ENCODE measurements at regions not wholly inside any gene's neighbourhood (a gene's known extent, or its start where the extent isn't known, plus 50 kb on each side); places are given as distances from the start of the nearest gene placed in this dataset.

DNA sequence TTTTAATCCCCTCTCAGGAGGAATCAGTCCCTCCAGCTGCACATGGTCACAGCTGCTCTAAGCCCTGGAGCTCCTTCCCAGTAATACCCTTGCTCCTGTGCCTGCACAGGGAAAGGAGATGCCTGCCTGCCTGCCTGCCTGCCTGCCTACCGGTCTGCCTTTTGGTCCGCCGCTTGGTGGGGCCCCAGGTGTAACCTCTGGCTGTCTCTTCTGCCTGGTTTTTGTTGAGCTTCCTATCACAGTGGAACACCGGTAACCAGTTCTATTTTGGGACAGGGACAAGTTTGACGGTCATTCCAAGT lies 99.8 kb downstream of the DAD1 start:
- Histone ChIP-seq H3K4me1 (replicated peaks in 1 of 4; ENCODE audit: control insufficient read depth in 3 of 4, insufficient read depth in 4 of 4, low read length in 3 of 4) (peaks cover 0 to 7% (median 0%) of the 10 kb centered on the region in 4 experiments; a peak in 1 of 7 replicates), H3K27ac (ENCODE audit: low read depth, low read length) (no peak overlapping the region), H3K4ac (replicated peaks; ENCODE audit: insufficient read length, low read depth, low read length) (no peak overlapping the region), H2BK15ac (ENCODE audit: low read length) (no peak overlapping the region), H2BK20ac (ENCODE audit: low read length) (no peak overlapping the region), H3K79me1 (ENCODE audit: low read depth, low read length) (no peaks in the 10 kb centered on the region), H3K9ac (replicated peaks in 1 of 4; ENCODE audit: extremely low read depth in 1 of 4, low read depth in 3 of 4, low read length in 3 of 4) (no peak overlapping the region), H4K20me1 (replicated peaks in 1 of 2; ENCODE audit: control insufficient read depth in 1 of 2, insufficient read depth in 2 of 2, low read length in 2 of 2) (no peaks in the 10 kb centered on the region), H3K18ac (ENCODE audit: extremely low read depth, low read length) (peak overlapping the region; percentile 21; the same call in 1 of the 2 replicates), H3K36me3 (ENCODE audit: control insufficient read depth in 2 of 4, insufficient read depth in 4 of 4, low read length in 3 of 4) (no peaks in the 10 kb centered on the region), H2AFZ (ENCODE audit: low read length) (no peak overlapping the region), H3K4me3 (ENCODE audit: extremely low read depth in 1 of 4, insufficient read depth in 2 of 4, low read depth in 3 of 4, low read length in 4 of 4) (no peak overlapping the region), H2BK12ac (ENCODE audit: low read depth, low read length) (no peak overlapping the region), H4K91ac (replicated peaks; ENCODE audit: insufficient read length, low read length) (no peak overlapping the region), H4K5ac (ENCODE audit: insufficient read length, low read depth, low read length) (no peak overlapping the region), H3K27me3 (replicated peaks in 1 of 4; ENCODE audit: control insufficient read depth in 3 of 4, extremely low read depth in 1 of 4, insufficient read depth in 3 of 4, low read length in 3 of 4) (no peaks in the 10 kb centered on the region), H2BK5ac (ENCODE audit: low read depth, low read length) (no peak overlapping the region), H3K4me2 (ENCODE audit: insufficient read depth in 1 of 2, low read depth in 2 of 2, low read length in 2 of 2) (no peak overlapping the region), H3K56ac (replicated peaks; ENCODE audit: insufficient read length, low read depth, low read length) (no peak overlapping the region), H4K8ac (ENCODE audit: extremely low read depth, insufficient read depth, low read length) (no peak overlapping the region), H3K9me3 (ENCODE audit: insufficient read depth in 2 of 2, low read depth in 1 of 2, low read length in 1 of 2) (no peaks in the 10 kb centered on the region), H3K23me2 (ENCODE audit: low read depth, low read length) (no peaks in the 10 kb centered on the region; the same call in 1 of the 2 replicates), H3K79me2 (ENCODE audit: control insufficient read depth in 1 of 2, insufficient read depth in 2 of 2, low read length in 2 of 2) (no peaks in the 10 kb centered on the region), H3K23ac (ENCODE audit: insufficient read length) (no peak overlapping the region), H2AK5ac (ENCODE audit: low read depth, low read length) (no peak overlapping the region), H2BK120ac (replicated peaks; ENCODE audit: low read depth, low read length) (no peak overlapping the region), H3K14ac (ENCODE audit: insufficient read length) (no peak overlapping the region)
- 86% methylated on average over 5 of the region's 5 CpGs; no CpG with 5 or more reads in 1 of the 2 experiments for WGBS, 2 experiments (ENCODE audit: extremely low coverage in 1 of 2, insufficient coverage in 1 of 2, insufficient read length in 1 of 2, insufficient replicate concordance in 2 of 2, low coverage in 1 of 2, low lambda C conversion rate in 2 of 2, missing lambda C conversion rate in 1 of 2)
- FAIRE-seq (no peak), DNase-seq (ENCODE audit: low read depth in 1 of 2, low spot score in 2 of 2) (no peak)
- ChIA-PET CTCF (ENCODE audit: partially characterized antibody) (interaction anchor here (0.7 to 3.3 kb wide), 4 partner anchors 12 to 81 kb away, joined by 3 to 13 read pairs (median 4); no protein-coding TSS in a partner anchor), POLR2A (ENCODE audit: partially characterized antibody) (no interaction called here)
- TF ChIP-seq YY1 (IDR thresholded peaks at IDR 0.05; ENCODE audit: low read depth, low read length), result no peak
- TF ChIP-seq CEBPB (IDR thresholded peaks at IDR 0.05; ENCODE audit: low read depth, low read length), result no peak
- no peak for TF ChIP-seq RFX5 (IDR thresholded peaks at IDR 0.05; ENCODE audit: borderline replicate concordance, low read depth, low read length)
- no peak for TF ChIP-seq BRCA1 (IDR thresholded peaks at IDR 0.05; ENCODE audit: low read depth, low read length)
- TF ChIP-seq CBX8 (IDR thresholded peaks at IDR 0.05; ENCODE audit: borderline replicate concordance, low read depth, low read length), result no peak
- no peak for TF ChIP-seq SUZ12 (IDR thresholded peaks at IDR 0.05; ENCODE audit: low read length)
- TF ChIP-seq CHD1 (IDR thresholded peaks at IDR 0.05; ENCODE audit: low read depth, low read length), result no peak
